ENCODE measurements at regions not wholly inside any gene's neighbourhood (a gene's known extent, or its start where the extent isn't known, plus 50 kb on each side); places are given as distances from the start of the nearest gene placed in this dataset.

GRCh38 chr4:115278830-115279229, 165.4 kb upstream of the NDST4 start:
- H3K4me3 ChIP-seq (ENCODE audit: severe bottlenecking): no peak overlapping the region
- H3K9me3 ChIP-seq (ENCODE audit: severe bottlenecking): no peaks in the 10 kb centered on the region
- no peaks in the 10 kb centered on the region for H3K27me3 ChIP-seq (ENCODE audit: insufficient read depth, poor library complexity, severe bottlenecking)
- no peak for TF ChIP-seq CTCF (IDR thresholded peaks at IDR 0.05; ENCODE audit: poor library complexity, severe bottlenecking)
- ATAC-seq (ENCODE audit: low read depth) (no peak), DNase-seq (ENCODE audit: low spot score) (no peak)
- H3K36me3 ChIP-seq (ENCODE audit: low read depth): no peaks in the 10 kb centered on the region
- H3K4me1 ChIP-seq (ENCODE audit: insufficient read depth, poor library complexity, severe bottlenecking): peaks cover 10% of the 10 kb centered on the region
- no peak overlapping the region for H3K27ac ChIP-seq (ENCODE audit: poor library complexity, severe bottlenecking)

DNA sequence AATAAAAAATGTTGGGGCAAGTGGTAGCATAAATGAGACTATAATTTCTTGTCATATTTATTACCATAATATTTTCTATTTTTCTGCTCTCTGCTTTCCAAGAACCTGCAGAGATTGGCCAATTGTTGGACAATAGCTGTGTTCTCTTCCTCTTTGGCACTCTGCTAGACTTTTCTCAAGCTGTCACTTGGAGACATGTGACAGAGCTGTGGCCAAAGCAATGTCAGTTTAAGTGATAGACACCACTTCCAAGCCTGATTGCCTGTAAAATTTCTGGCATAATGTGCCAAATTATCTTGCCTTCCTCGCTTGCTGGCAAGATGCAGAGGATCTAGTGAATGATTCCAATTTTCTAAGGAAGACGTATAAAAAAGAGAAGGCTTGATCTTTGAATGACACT, 162.2 kb upstream of the NDST4 start:
- no peak for ATAC-seq (ENCODE audit: low read depth)
- no peak for TF ChIP-seq CTCF (IDR thresholded peaks at IDR 0.05; ENCODE audit: poor library complexity, severe bottlenecking)
- no peaks in the 10 kb centered on the region for H3K36me3 ChIP-seq (ENCODE audit: low read depth)
- no peaks in the 10 kb centered on the region for H3K27me3 ChIP-seq (ENCODE audit: insufficient read depth, poor library complexity, severe bottlenecking)
- H3K4me1 ChIP-seq (ENCODE audit: insufficient read depth, poor library complexity, severe bottlenecking): peaks cover 10% of the 10 kb centered on the region
- no peak for DNase-seq (ENCODE audit: low spot score)
- no peaks in the 10 kb centered on the region for H3K9me3 ChIP-seq (ENCODE audit: severe bottlenecking)
- H3K27ac ChIP-seq (ENCODE audit: poor library complexity, severe bottlenecking): no peak overlapping the region
- H3K4me3 ChIP-seq (ENCODE audit: severe bottlenecking): no peak overlapping the region

- no peak overlapping the region for H3K4me3 ChIP-seq (ENCODE audit: severe bottlenecking)
- H3K9me3 ChIP-seq (ENCODE audit: severe bottlenecking): no peaks in the 10 kb centered on the region
- DNase-seq (ENCODE audit: low spot score): no peak
- H3K36me3 ChIP-seq (ENCODE audit: low read depth): no peaks in the 10 kb centered on the region
- no peak for ATAC-seq (ENCODE audit: low read depth)
- no peaks in the 10 kb centered on the region for H3K27me3 ChIP-seq (ENCODE audit: insufficient read depth, poor library complexity, severe bottlenecking)
- H3K27ac ChIP-seq (ENCODE audit: poor library complexity, severe bottlenecking): no peak overlapping the region
- no peak for TF ChIP-seq CTCF (IDR thresholded peaks at IDR 0.05; ENCODE audit: poor library complexity, severe bottlenecking)
- H3K4me1 ChIP-seq (ENCODE audit: insufficient read depth, poor library complexity, severe bottlenecking): peaks cover 9% of the 10 kb centered on the region
Observed at GRCh38 chr4:115274545-115274944, 161.1 kb upstream of the NDST4 start.

DNA sequence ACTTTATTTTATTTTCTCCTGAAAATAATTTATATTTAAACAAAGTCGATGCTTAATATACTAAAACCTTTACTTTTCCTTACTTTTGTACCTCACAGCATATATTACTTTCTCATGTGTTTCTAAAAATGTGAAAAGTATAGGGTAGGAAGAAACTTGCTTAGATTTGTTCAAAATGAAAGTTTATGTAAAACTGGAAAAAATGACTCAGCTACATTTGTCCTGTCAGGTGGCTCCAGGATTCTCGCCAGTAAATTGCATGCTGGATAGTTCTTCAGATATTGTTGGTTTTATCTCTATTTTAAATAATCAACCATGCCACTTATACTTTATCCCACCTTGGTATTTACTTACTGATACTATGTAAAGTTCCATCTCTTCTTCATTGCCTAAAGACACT, 159.2 kb upstream of the NDST4 start:
- no peak for ATAC-seq (ENCODE audit: low read depth)
- no peak for TF ChIP-seq CTCF (IDR thresholded peaks at IDR 0.05; ENCODE audit: poor library complexity, severe bottlenecking)
- H3K4me3 ChIP-seq (ENCODE audit: severe bottlenecking): no peak overlapping the region
- H3K27ac ChIP-seq (ENCODE audit: poor library complexity, severe bottlenecking): no peak overlapping the region
- no peak for DNase-seq (ENCODE audit: low spot score)
- H3K9me3 ChIP-seq (ENCODE audit: severe bottlenecking): no peaks in the 10 kb centered on the region
- H3K27me3 ChIP-seq (ENCODE audit: insufficient read depth, poor library complexity, severe bottlenecking): no peaks in the 10 kb centered on the region
- H3K36me3 ChIP-seq (ENCODE audit: low read depth): no peaks in the 10 kb centered on the region
- H3K4me1 ChIP-seq (ENCODE audit: insufficient read depth, poor library complexity, severe bottlenecking): no peaks in the 10 kb centered on the region

DNA sequence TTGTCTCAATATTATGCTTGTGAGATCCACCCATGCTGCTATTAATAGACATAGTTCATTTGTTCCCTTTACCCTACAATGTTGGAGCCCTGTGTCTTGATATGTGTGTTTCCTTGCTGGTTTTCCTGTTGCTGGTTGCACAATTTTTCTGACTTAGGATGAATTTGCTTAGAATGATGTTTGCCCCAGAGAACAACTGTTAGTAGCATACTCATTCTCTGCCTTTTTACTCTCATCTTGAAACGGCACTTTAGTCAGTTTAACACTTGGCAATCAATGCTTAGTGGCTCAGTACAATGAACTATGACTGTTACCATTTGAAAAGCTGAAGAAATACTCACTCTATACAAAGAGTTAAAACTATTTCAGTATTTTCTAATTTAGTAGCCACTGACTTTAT, 158.8 kb upstream of the NDST4 start:
- no peak for TF ChIP-seq CTCF (IDR thresholded peaks at IDR 0.05; ENCODE audit: poor library complexity, severe bottlenecking)
- H3K9me3 ChIP-seq (ENCODE audit: severe bottlenecking): no peaks in the 10 kb centered on the region
- H3K36me3 ChIP-seq (ENCODE audit: low read depth): no peaks in the 10 kb centered on the region
- no peak overlapping the region for H3K27ac ChIP-seq (ENCODE audit: poor library complexity, severe bottlenecking)
- no peaks in the 10 kb centered on the region for H3K27me3 ChIP-seq (ENCODE audit: insufficient read depth, poor library complexity, severe bottlenecking)
- no peak for DNase-seq (ENCODE audit: low spot score)
- no peak for ATAC-seq (ENCODE audit: low read depth)
- H3K4me1 ChIP-seq (ENCODE audit: insufficient read depth, poor library complexity, severe bottlenecking): no peaks in the 10 kb centered on the region
- no peak overlapping the region for H3K4me3 ChIP-seq (ENCODE audit: severe bottlenecking)
